Activated naive CD4-positive, alpha-beta T cell treated with anti-CD3 and anti-CD28 coated beads for 36 hours (primary cell): ENCODE measurements at regions not wholly inside any gene's neighbourhood (a gene's known extent, or its start where the extent isn't known, plus 50 kb on each side); places are given as distances from the start of the nearest gene placed in this dataset.

Experiments
- CTCF ChIA-PET: fragments of 350-600 bp; sonication (Branson Sonifier 250); formaldehyde crosslinking; loops from one replicate; lab custom pipeline; 2021; ENCODE audit warnings: antibody characterized with exemption; lab: Charles Lee
- DNase-seq: peaks from one replicate; pipeline ENCODE4 v3.0.0-alpha.2; 2020
- H3K27ac Mint-ChIP-seq: one replicate; pipeline ENCODE4 v1.8.0; 2021; ENCODE audit warnings: mild to moderate bottlenecking, mixed read lengths
- H3K27me3 Mint-ChIP-seq: one replicate; pipeline ENCODE4 v1.8.0; 2021; ENCODE audit warnings: low read depth, mixed read lengths
- H3K36me3 Mint-ChIP-seq: one replicate; pipeline ENCODE4 v1.8.0; 2021; ENCODE audit warnings: low read depth, mixed read lengths
- H3K4me1 Mint-ChIP-seq: one replicate; pipeline ENCODE4 v1.8.0; 2021; ENCODE audit warnings: low read depth, mixed read lengths
- H3K4me3 Mint-ChIP-seq: one replicate; pipeline ENCODE4 v1.8.0; 2021; ENCODE audit warnings: mild to moderate bottlenecking, moderate library complexity, mixed read lengths
- H3K9me3 Mint-ChIP-seq: one replicate; pipeline ENCODE4 v1.8.0; 2021; ENCODE audit warnings: mixed read lengths
- intact Hi-C: fragments of 100-400 bp; cut with micrococcal nuclease; formaldehyde crosslinking; loops from one replicate; pipeline ENCODE4 v1.15.1; 2023

- H3K27ac Mint-ChIP-seq, result no peak overlapping the region
- CTCF ChIA-PET, result no interaction called here
- H3K27me3 Mint-ChIP-seq, result no peaks in the 10 kb centered on the region
- intact Hi-C loops, result no loop called here
- DNase-seq, result no peak
- no peak overlapping the region for H3K4me3 Mint-ChIP-seq
- no peaks in the 10 kb centered on the region for H3K9me3 Mint-ChIP-seq
- no peaks in the 10 kb centered on the region for H3K4me1 Mint-ChIP-seq
- no peaks in the 10 kb centered on the region for H3K36me3 Mint-ChIP-seq
Measured at GRCh38 chr11:26843539-26843938, 121.7 kb upstream of the SLC5A12 start.

GRCh38 chr11:26844963-26845362 lies 123.1 kb upstream of the SLC5A12 start:
- CTCF ChIA-PET, result no interaction called here
- no peaks in the 10 kb centered on the region for H3K27me3 Mint-ChIP-seq
- H3K36me3 Mint-ChIP-seq, result no peaks in the 10 kb centered on the region
- H3K27ac Mint-ChIP-seq, result no peak overlapping the region
- no peaks in the 10 kb centered on the region for H3K9me3 Mint-ChIP-seq
- no peak for DNase-seq
- no peak overlapping the region for H3K4me3 Mint-ChIP-seq
- intact Hi-C loops, result no loop called here
- H3K4me1 Mint-ChIP-seq, result no peaks in the 10 kb centered on the region

- H3K4me3 Mint-ChIP-seq, result no peak overlapping the region
- no peak for DNase-seq
- CTCF ChIA-PET, result no interaction called here
- no peak overlapping the region for H3K27ac Mint-ChIP-seq
- H3K4me1 Mint-ChIP-seq, result no peaks in the 10 kb centered on the region
- no peaks in the 10 kb centered on the region for H3K27me3 Mint-ChIP-seq
- H3K36me3 Mint-ChIP-seq, result no peaks in the 10 kb centered on the region
- no peaks in the 10 kb centered on the region for H3K9me3 Mint-ChIP-seq
- intact Hi-C loops, result no loop called here
Measured at GRCh38 chr11:26846227-26846626, 124.4 kb upstream of the SLC5A12 start.

GRCh38 chr11:26847459-26847858 lies 125.6 kb upstream of the SLC5A12 start:
- DNase-seq, result no peak
- H3K27ac Mint-ChIP-seq, result no peak overlapping the region
- H3K27me3 Mint-ChIP-seq, result no peaks in the 10 kb centered on the region
- CTCF ChIA-PET, result no interaction called here
- no peak overlapping the region for H3K4me3 Mint-ChIP-seq
- no peaks in the 10 kb centered on the region for H3K4me1 Mint-ChIP-seq
- intact Hi-C loops, result no loop called here
- no peaks in the 10 kb centered on the region for H3K36me3 Mint-ChIP-seq
- H3K9me3 Mint-ChIP-seq, result peaks cover 4% of the 10 kb centered on the region

GRCh38 chr11:26847977-26848376 lies 126.1 kb upstream of the SLC5A12 start:
- Mint-ChIP-seq H3K4me3 (no peak overlapping the region), H3K4me1 (no peaks in the 10 kb centered on the region), H3K27ac (no peak overlapping the region), H3K9me3 (peaks cover 4% of the 10 kb centered on the region), H3K27me3 (no peaks in the 10 kb centered on the region), H3K36me3 (no peaks in the 10 kb centered on the region)
- DNase-seq, result no peak
- CTCF ChIA-PET, result no interaction called here
- intact Hi-C loops, result no loop called here

DNA sequence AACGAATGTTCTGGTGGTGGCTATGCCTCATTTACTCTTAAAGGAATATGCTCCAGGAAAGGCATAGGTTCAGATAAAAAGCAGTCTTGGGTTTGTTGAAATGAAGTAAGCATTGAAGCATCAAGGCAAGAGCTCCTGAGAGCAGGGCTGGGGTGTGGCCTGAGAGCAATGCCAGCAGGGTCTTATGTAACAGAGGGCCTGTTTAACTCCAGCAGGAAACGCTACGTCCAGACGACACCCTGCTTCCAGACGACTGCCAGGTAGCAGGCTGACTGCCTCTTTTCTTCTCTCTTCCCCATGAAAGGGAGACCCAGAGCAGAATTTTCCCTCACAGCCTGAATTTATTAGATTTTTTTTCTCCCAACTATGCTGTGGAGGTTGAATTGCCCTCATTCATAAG lies 127.2 kb upstream of the SLC5A12 start:
- Mint-ChIP-seq H3K27ac (no peak overlapping the region), H3K27me3 (no peaks in the 10 kb centered on the region), H3K4me1 (no peaks in the 10 kb centered on the region), H3K4me3 (no peak overlapping the region), H3K36me3 (no peaks in the 10 kb centered on the region), H3K9me3 (peaks cover 4% of the 10 kb centered on the region)
- intact Hi-C loops, result no loop called here
- CTCF ChIA-PET, result no interaction called here
- no peak for DNase-seq

- Mint-ChIP-seq H3K4me1 (no peaks in the 10 kb centered on the region), H3K27me3 (no peaks in the 10 kb centered on the region), H3K36me3 (no peaks in the 10 kb centered on the region), H3K4me3 (no peak overlapping the region), H3K27ac (no peak overlapping the region), H3K9me3 (peaks cover 4% of the 10 kb centered on the region)
- intact Hi-C loops, result no loop called here
- CTCF ChIA-PET, result no interaction called here
- DNase-seq, result no peak
Measured at GRCh38 chr11:26851291-26851690, 129.4 kb upstream of the SLC5A12 start.

GRCh38 chr11:26851696-26852095 lies 129.8 kb upstream of the SLC5A12 start:
- no peak overlapping the region for H3K4me3 Mint-ChIP-seq
- intact Hi-C loops, result no loop called here
- CTCF ChIA-PET, result no interaction called here
- no peaks in the 10 kb centered on the region for H3K4me1 Mint-ChIP-seq
- no peaks in the 10 kb centered on the region for H3K27me3 Mint-ChIP-seq
- DNase-seq, result no peak
- H3K27ac Mint-ChIP-seq, result no peak overlapping the region
- no peaks in the 10 kb centered on the region for H3K36me3 Mint-ChIP-seq
- peaks cover 4% of the 10 kb centered on the region for H3K9me3 Mint-ChIP-seq

GRCh38 chr11:26858098-26858497 lies 135.8 kb upstream of the FIBIN start:
- Mint-ChIP-seq H3K4me1 (no peaks in the 10 kb centered on the region), H3K4me3 (no peak overlapping the region), H3K27me3 (no peaks in the 10 kb centered on the region), H3K9me3 (no peaks in the 10 kb centered on the region), H3K27ac (no peak overlapping the region), H3K36me3 (no peaks in the 10 kb centered on the region)
- CTCF ChIA-PET, result no interaction called here
- intact Hi-C loops, result no loop called here
- no peak for DNase-seq

DNA sequence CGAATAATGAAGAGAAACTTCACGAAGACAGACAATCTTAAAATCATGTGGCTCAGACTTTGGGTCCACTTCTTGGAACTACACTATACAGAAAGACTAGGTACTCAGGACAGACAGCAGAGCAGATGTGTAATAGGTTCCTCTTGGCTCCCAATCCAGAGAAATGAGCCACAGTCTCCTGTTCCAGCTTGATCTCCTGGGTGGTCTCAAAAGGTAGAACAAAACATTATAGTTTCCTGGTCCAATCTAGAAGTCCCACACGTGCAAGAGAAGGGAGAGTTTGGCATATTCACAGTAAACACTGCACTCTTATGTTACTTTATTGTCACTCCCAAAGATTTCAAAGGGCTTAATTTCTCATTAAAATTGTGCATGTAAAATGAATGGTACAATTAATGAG lies 134.5 kb upstream of the FIBIN start:
- no peak overlapping the region for H3K27ac Mint-ChIP-seq
- CTCF ChIA-PET, result no interaction called here
- intact Hi-C loops, result no loop called here
- no peaks in the 10 kb centered on the region for H3K36me3 Mint-ChIP-seq
- H3K4me1 Mint-ChIP-seq, result no peaks in the 10 kb centered on the region
- no peaks in the 10 kb centered on the region for H3K9me3 Mint-ChIP-seq
- H3K27me3 Mint-ChIP-seq, result no peaks in the 10 kb centered on the region
- H3K4me3 Mint-ChIP-seq, result no peak overlapping the region
- no peak for DNase-seq

GRCh38 chr11:26860091-26860780 lies 133.7 kb upstream of the FIBIN start:
- DNase-seq, result no peak
- H3K36me3 Mint-ChIP-seq, result no peaks in the 10 kb centered on the region
- intact Hi-C loops, result loop anchor here (5.0 kb wide), 1 partner anchor 1133 kb away; no protein-coding TSS in a partner anchor
- CTCF ChIA-PET, result no interaction called here
- H3K4me3 Mint-ChIP-seq, result no peak overlapping the region
- no peak overlapping the region for H3K27ac Mint-ChIP-seq
- H3K4me1 Mint-ChIP-seq, result no peaks in the 10 kb centered on the region
- H3K9me3 Mint-ChIP-seq, result no peaks in the 10 kb centered on the region
- no peaks in the 10 kb centered on the region for H3K27me3 Mint-ChIP-seq

DNA sequence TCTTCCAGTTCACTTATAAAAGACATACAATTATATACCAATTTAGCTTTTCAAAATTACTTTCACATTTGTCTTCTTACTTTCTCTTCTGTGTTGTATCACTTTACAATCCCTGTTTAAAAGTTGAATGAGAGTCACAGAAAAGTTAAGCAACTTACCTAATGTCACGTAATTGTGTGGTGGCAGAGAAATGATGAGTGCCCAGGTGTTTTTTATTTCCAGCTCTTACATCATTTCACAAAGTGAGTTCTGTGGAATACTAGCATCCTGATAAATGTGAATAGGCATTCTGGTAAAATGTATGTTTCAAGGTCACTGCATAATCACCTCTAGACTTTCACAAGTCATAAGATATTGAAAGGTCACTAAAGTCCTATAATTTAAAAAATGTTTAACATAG lies 133.0 kb upstream of the FIBIN start:
- Mint-ChIP-seq H3K36me3 (no peaks in the 10 kb centered on the region), H3K27ac (no peak overlapping the region), H3K27me3 (no peaks in the 10 kb centered on the region), H3K4me1 (no peaks in the 10 kb centered on the region), H3K4me3 (no peak overlapping the region), H3K9me3 (no peaks in the 10 kb centered on the region)
- CTCF ChIA-PET, result interaction anchor here (0.5 kb wide), 1 partner anchor 11 kb away, joined by 3 read pairs; no protein-coding TSS in a partner anchor
- intact Hi-C loops, result loop anchor here (5.0 kb wide), 1 partner anchor 1134 kb away; no protein-coding TSS in a partner anchor
- no peak for DNase-seq

DNA sequence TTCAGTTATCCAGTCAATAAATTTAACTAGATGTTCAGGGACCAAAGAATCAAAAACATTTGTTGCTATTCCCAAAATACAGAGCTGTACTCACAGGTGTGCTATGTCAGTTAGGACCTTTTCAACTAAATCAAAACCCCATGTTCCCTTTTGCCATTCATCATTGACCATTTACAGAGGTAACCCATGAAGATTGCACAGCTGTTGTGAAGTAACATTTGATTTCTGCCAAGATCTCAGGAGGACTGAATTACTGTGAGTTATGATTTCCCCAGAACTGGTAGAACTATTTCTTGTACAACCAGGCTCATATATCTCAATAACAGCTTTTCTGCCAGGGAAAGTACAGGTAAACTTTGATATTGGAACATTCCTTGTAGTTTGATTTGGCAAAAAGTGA lies 131.1 kb upstream of the FIBIN start:
- DNase-seq, result no peak
- H3K27ac Mint-ChIP-seq, result no peak overlapping the region
- intact Hi-C loops, result loop anchor here (5.0 kb wide), 1 partner anchor 1136 kb away; no protein-coding TSS in a partner anchor
- no peaks in the 10 kb centered on the region for H3K36me3 Mint-ChIP-seq
- no peaks in the 10 kb centered on the region for H3K4me1 Mint-ChIP-seq
- no peak overlapping the region for H3K4me3 Mint-ChIP-seq
- no peaks in the 10 kb centered on the region for H3K27me3 Mint-ChIP-seq
- CTCF ChIA-PET, result no interaction called here
- peaks cover 2% of the 10 kb centered on the region for H3K9me3 Mint-ChIP-seq
